Mesenchymal stem cell (in vitro differentiated cells and primary cell): ENCODE measurements at regions not wholly inside any gene's neighbourhood (a gene's known extent, or its start where the extent isn't known, plus 50 kb on each side); places are given as distances from the start of the nearest gene placed in this dataset.

Experiments used
- DNase-seq: peaks from one replicate; pipeline ENCODE4 v3.0.0-alpha.2; 2013
- H2AFZ ChIP-seq: one replicate; pipeline ENCODE4 v1.6.1; 2013; ENCODE audit warnings: low read depth, mild to moderate bottlenecking, control low read depth, inconsistent platforms, low read length, moderate library complexity
- H2AK5ac ChIP-seq: 2 replicates; pipeline ENCODE4 v1.6.1; 2013; ENCODE audit warnings: low read length, moderate library complexity, mild to moderate bottlenecking, inconsistent platforms; ENCODE audit not compliant: severe bottlenecking
- H2BK120ac ChIP-seq: one replicate; pipeline ENCODE4 v1.6.1; 2013; ENCODE audit warnings: low read depth, mild to moderate bottlenecking, inconsistent platforms, low read length, moderate library complexity
- H2BK12ac ChIP-seq, 2 experiments: one replicate each; pipeline ENCODE4 v1.6.1; 2013; ENCODE audit warnings: inconsistent platforms in 2 of 2, low read length in 2 of 2, mild to moderate bottlenecking in 2 of 2, moderate library complexity in 2 of 2, control low read depth in 1 of 2
- H2BK15ac ChIP-seq: one replicate; pipeline ENCODE4 v1.6.1; 2013; ENCODE audit warnings: mild to moderate bottlenecking, low read depth, inconsistent platforms; ENCODE audit not compliant: poor library complexity, severe bottlenecking
- H2BK5ac ChIP-seq: 2 replicates; pipeline ENCODE4 v1.6.1; 2013; ENCODE audit warnings: low read depth, mild to moderate bottlenecking, low read length, control low read depth, inconsistent platforms; ENCODE audit not compliant: poor library complexity, severe bottlenecking
- H3K14ac ChIP-seq, 2 experiments: one replicate each; pipeline ENCODE4 v1.6.1; 2013; ENCODE audit warnings: inconsistent platforms in 2 of 2, low read length in 2 of 2, control low read depth in 1 of 2, mild to moderate bottlenecking in 1 of 2, moderate library complexity in 1 of 2
- H3K18ac ChIP-seq, 2 experiments: one replicate each; pipeline ENCODE4 v1.6.1; 2013; ENCODE audit warnings: inconsistent platforms in 2 of 2, low read length in 2 of 2, control low read depth in 1 of 2, low read depth in 1 of 2, mild to moderate bottlenecking in 1 of 2
- H3K23ac ChIP-seq, 2 experiments: one replicate each; pipeline ENCODE4 v1.6.1; 2013; ENCODE audit warnings: inconsistent platforms in 2 of 2, low read length in 2 of 2, mild to moderate bottlenecking in 2 of 2, moderate library complexity in 2 of 2, control low read depth in 1 of 2
- H3K27ac ChIP-seq: 2 replicates; pipeline ENCODE4 v1.5.1; 2013; ENCODE audit warnings: mild to moderate bottlenecking, moderate library complexity, low read length, control low read depth, inconsistent platforms; ENCODE audit not compliant: poor library complexity, severe bottlenecking
- H3K27me3 ChIP-seq, 2 experiments: 2 replicates each; pipeline versions ENCODE4 v1.6.1 to v1.7.0; 2013; ENCODE audit warnings: low read length in 2 of 2, mild to moderate bottlenecking in 2 of 2, moderate library complexity in 2 of 2, control low read depth in 1 of 2, inconsistent platforms in 1 of 2; ENCODE audit not compliant: control insufficient read depth in 1 of 2, insufficient read depth in 1 of 2
- H3K36me3 ChIP-seq, 2 experiments: 2 replicates each; pipeline versions ENCODE4 v1.6.1 to v1.7.0; 2013; ENCODE audit warnings: low read length in 2 of 2, control low read depth in 1 of 2, inconsistent platforms in 1 of 2, low read depth in 1 of 2, mild to moderate bottlenecking in 1 of 2; ENCODE audit not compliant: insufficient read depth in 2 of 2, control insufficient read depth in 1 of 2
- H3K4ac ChIP-seq, 2 experiments: one replicate each; pipeline ENCODE4 v1.6.1; 2013; ENCODE audit warnings: inconsistent platforms in 2 of 2, low read length in 2 of 2, mild to moderate bottlenecking in 2 of 2, moderate library complexity in 2 of 2, control low read depth in 1 of 2, low read depth in 1 of 2
- H3K4me1 ChIP-seq: 2 replicates; pipeline ENCODE4 v1.6.1; 2013; ENCODE audit warnings: low read depth, low read length, control low read depth; ENCODE audit not compliant: control insufficient read depth, insufficient read depth
- H3K4me2 ChIP-seq: 2 replicates; pipeline ENCODE4 v1.6.1; 2013; ENCODE audit warnings: low read length, mild to moderate bottlenecking, inconsistent platforms; ENCODE audit not compliant: poor library complexity, severe bottlenecking
- H3K4me3 ChIP-seq, 2 experiments: 2 replicates each; pipeline versions ENCODE4 v1.5.1 to v1.7.0; 2013; ENCODE audit warnings: low read length in 2 of 2, mild to moderate bottlenecking in 2 of 2, control low read depth in 1 of 2, low read depth in 1 of 2; ENCODE audit not compliant: insufficient read depth in 1 of 2
- H3K79me1 ChIP-seq: replicated peaks from 2 replicates; pipeline ENCODE4 v1.6.1; 2013; ENCODE audit warnings: mild to moderate bottlenecking, control low read depth, low read length, inconsistent platforms; ENCODE audit not compliant: poor library complexity, severe bottlenecking
- H3K9ac ChIP-seq: 2 replicates; pipeline ENCODE4 v1.7.0; 2013; ENCODE audit warnings: mild to moderate bottlenecking, low read length, moderate library complexity
- H3K9me3 ChIP-seq: 2 replicates; pipeline ENCODE4 v1.7.0; 2013; ENCODE audit warnings: mild to moderate bottlenecking, low read length; ENCODE audit not compliant: control insufficient read depth
- H4K8ac ChIP-seq: one replicate; pipeline ENCODE4 v1.6.1; 2013; ENCODE audit warnings: inconsistent platforms, mild to moderate bottlenecking, low read length, moderate library complexity
- H4K91ac ChIP-seq: one replicate; pipeline ENCODE4 v1.6.1; 2013; ENCODE audit warnings: mild to moderate bottlenecking, low read length, inconsistent platforms
- WGBS: methylation state at CpG from one replicate; pipeline ENCODE4 v1.1.7; 2013; ENCODE audit warnings: mixed read lengths; 5-methylcytosine and 5-hydroxymethylcytosine counted together

DNA sequence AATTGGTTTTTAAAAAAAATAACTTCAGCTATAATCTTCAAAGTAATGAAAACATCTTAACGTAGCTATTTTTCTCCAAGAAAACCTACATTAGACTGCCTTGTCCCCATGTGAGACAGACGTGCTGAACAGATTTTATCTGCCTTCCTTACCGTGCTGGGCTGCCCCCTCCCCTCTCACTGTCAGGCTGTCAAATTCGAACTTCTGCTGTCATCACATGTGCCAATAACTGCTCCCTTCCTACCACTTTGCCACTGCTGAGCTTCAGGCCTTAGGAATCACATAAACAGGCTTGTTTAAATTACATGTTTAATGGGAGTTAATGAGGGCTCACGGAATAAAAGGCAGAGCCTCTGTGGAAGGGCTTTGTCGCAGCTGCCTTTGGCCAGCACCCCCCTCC lies 77.0 kb upstream of the NHSL1 start:
- Histone ChIP-seq H3K9ac (no peak overlapping the region), H3K79me1 (peaks cover 18% of the 10 kb centered on the region), H3K14ac (no peak overlapping the region), H2BK120ac (no peak overlapping the region), H3K4ac (no peak overlapping the region), H3K23ac (no peak overlapping the region), H3K18ac (no peak overlapping the region), H3K4me2 (no peak overlapping the region), H2BK12ac (no peak overlapping the region), H3K4me3 (no peak overlapping the region), H3K36me3 (no peaks in the 10 kb centered on the region), H4K91ac (no peak overlapping the region), H2BK5ac (no peak overlapping the region), H3K9me3 (no peaks in the 10 kb centered on the region), H3K4me1 (peaks cover 4% of the 10 kb centered on the region), H2BK15ac (no peak overlapping the region), H3K27me3 (no peaks in the 10 kb centered on the region), H2AFZ (no peak overlapping the region), H2AK5ac (no peak overlapping the region), H4K8ac (no peak overlapping the region), H3K27ac (no peak overlapping the region)
- 78% methylated on average over 6 of the region's 6 CpGs for WGBS
- no peak for DNase-seq

DNA sequence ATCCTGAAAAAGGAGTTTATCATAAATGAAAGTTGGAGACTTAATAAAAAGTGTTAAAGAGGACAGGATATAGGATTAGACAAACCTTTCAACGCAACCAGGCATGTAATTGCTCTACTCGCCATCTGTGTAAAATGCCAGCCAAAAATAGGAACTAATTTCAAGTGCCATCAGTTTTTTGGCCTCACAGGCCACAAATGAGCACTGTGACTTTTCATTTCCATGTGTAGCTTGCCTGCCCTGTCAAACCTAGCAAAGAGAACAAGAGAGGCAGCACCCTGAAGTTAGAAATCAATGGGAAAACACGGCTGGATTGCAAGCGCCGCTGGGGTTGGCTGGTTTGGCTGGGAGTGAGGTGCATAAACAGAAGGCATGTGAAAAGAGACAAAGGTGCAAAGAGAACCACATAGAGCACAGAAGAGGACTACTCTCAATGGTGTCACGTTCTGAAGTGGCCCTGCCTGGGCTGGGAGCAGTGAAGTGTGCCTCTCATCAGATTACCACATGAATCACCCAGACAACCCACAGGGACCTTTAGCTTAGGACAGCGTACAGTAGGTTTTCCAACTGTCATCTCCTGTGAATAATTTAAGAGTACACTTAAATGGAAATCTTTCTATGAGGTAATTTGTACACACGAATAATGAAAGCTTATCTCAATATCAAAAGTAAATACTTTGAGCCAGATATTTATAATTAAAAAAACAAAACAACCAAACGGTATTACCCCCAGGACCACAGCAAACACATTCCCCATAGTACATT lies 78.0 kb upstream of the NHSL1 start:
- Histone ChIP-seq H3K27ac (no peak overlapping the region), H3K14ac (no peak overlapping the region), H3K4ac (no peak overlapping the region), H3K36me3 (no peaks in the 10 kb centered on the region), H3K4me1 (peaks cover 2% of the 10 kb centered on the region), H2BK120ac (no peak overlapping the region), H2BK5ac (no peak overlapping the region), H3K4me2 (no peak overlapping the region), H3K23ac (no peak overlapping the region), H3K27me3 (no peaks in the 10 kb centered on the region), H3K79me1 (peaks cover 14% of the 10 kb centered on the region), H4K8ac (no peak overlapping the region), H3K4me3 (no peak overlapping the region), H2AFZ (no peak overlapping the region), H3K18ac (no peak overlapping the region), H3K9ac (no peak overlapping the region), H2AK5ac (no peak overlapping the region), H4K91ac (no peak overlapping the region), H3K9me3 (no peaks in the 10 kb centered on the region), H2BK15ac (no peak overlapping the region), H2BK12ac (no peak overlapping the region)
- WGBS, result 72% methylated on average over 7 of the region's 9 CpGs
- peak; percentile 45 for DNase-seq

GRCh38 chr6:138580040-138580439 lies 80.7 kb upstream of the NHSL1 start:
- Histone ChIP-seq H3K4ac (no peak overlapping the region), H3K9ac (peak overlapping the region; percentile 75), H2BK15ac (no peak overlapping the region), H3K4me2 (no peak overlapping the region), H3K18ac (no peak overlapping the region), H2BK120ac (no peak overlapping the region), H3K9me3 (no peaks in the 10 kb centered on the region), H2AK5ac (no peak overlapping the region), H2BK12ac (no peak overlapping the region), H3K23ac (no peak overlapping the region), H3K36me3 (no peaks in the 10 kb centered on the region), H3K79me1 (peaks cover 26% of the 10 kb centered on the region), H3K4me1 (peaks cover 2% of the 10 kb centered on the region), H4K91ac (no peak overlapping the region), H2AFZ (no peak overlapping the region), H3K14ac (no peak overlapping the region), H4K8ac (no peak overlapping the region), H3K27ac (no peak overlapping the region), H2BK5ac (no peak overlapping the region), H3K27me3 (no peaks in the 10 kb centered on the region), H3K4me3 (no peak overlapping the region)
- WGBS, result 94% methylated on average over 2 of the region's 4 CpGs
- DNase-seq, result no peak

DNA sequence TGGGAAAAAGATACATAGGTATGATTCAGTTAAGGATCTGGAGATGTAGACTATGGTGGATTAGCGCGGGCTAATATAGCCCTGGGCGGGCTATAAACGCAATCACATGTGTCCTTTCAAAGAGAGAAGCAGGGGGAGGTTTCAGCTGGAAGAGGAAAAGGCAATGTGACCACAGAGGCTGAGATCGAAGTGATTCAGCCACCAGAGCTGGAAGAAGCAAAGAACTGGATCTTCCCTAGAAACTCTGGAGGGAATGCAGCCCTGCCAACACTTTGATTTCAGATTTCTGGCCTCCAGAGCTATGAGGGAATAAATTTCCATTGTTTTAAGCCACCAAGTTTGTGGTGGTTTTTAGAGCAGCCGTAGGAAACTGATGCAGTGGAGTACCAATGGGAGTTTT lies 81.5 kb upstream of the NHSL1 start:
- Histone ChIP-seq H3K4me1 (peaks cover 2% of the 10 kb centered on the region), H2BK12ac (no peak overlapping the region), H3K14ac (no peak overlapping the region), H2AFZ (no peak overlapping the region), H3K18ac (no peak overlapping the region), H3K79me1 (peaks cover 25% of the 10 kb centered on the region), H3K4me2 (no peak overlapping the region), H2BK5ac (no peak overlapping the region), H4K91ac (no peak overlapping the region), H3K27me3 (no peaks in the 10 kb centered on the region), H2BK120ac (no peak overlapping the region), H3K4me3 (peak overlapping the region in 1 of 2 experiments; percentile 52), H3K4ac (no peak overlapping the region), H3K36me3 (no peaks in the 10 kb centered on the region), H3K27ac (no peak overlapping the region), H3K9ac (peak overlapping the region; percentile 75), H3K23ac (no peak overlapping the region), H2AK5ac (no peak overlapping the region), H3K9me3 (no peaks in the 10 kb centered on the region), H4K8ac (no peak overlapping the region), H2BK15ac (no peak overlapping the region)
- 97% methylated on average over 6 of the region's 6 CpGs for whole genome bisulfite sequencing
- no peak for DNase-seq
